Panc1 (cell line): ENCODE measurements at regions not wholly inside any gene's neighbourhood (a gene's known extent, or its start where the extent isn't known, plus 50 kb on each side); places are given as distances from the start of the nearest gene placed in this dataset.

Source experiments
- ATAC-seq: fragments of 200-7000 bp; cut with Tn5 transposase; 2 replicates; pipeline ENCODE4 v1.9.1; 2020; ENCODE audit warnings: mild to moderate bottlenecking, moderate library complexity
- BruUV-seq: library from RNA; stranded (reverse); fragments of 400-500 nt; replicated peaks from 2 replicates; lab custom pipeline; 2021; lab: Mats Ljungman, UMichigan
- CTCF ChIA-PET: fragments of 300-600 bp; sonication (Branson Sonifier 250); formaldehyde crosslinking; loops from one replicate; lab custom pipeline; 2022; ENCODE audit warnings: antibody characterized with exemption; lab: Charles Lee
- POLR2A ChIA-PET: fragments of 300-600 bp; sonication (Branson Sonifier 250); formaldehyde crosslinking; loops from one replicate; lab custom pipeline; 2022; ENCODE audit warnings: antibody characterized with exemption; lab: Charles Lee
- DNase-seq: peaks from one replicate; pipeline ENCODE4 v3.0.0-alpha.2; 2010; ENCODE audit warnings: low read depth, low spot score
- H3K27ac ChIP-seq: 2 replicates; pipeline ENCODE4 v1.5.1; 2011; ENCODE audit warnings: mild to moderate bottlenecking, low read length, inconsistent platforms
- H3K27me3 ChIP-seq: fragments of 200-500 bp; sonication (Bioruptor generic); 2 replicates; pipeline ENCODE4 v1.6.0; 2014; ENCODE audit warnings: low read length, inconsistent platforms; ENCODE audit not compliant: control insufficient read depth, insufficient read depth
- H3K36me3 ChIP-seq: fragments of 200-500 bp; sonication (Bioruptor generic); 2 replicates; pipeline ENCODE4 v1.5.1; 2014; ENCODE audit warnings: inconsistent platforms, mild to moderate bottlenecking, low read length, moderate library complexity; ENCODE audit not compliant: control insufficient read depth, insufficient read depth
- H3K4me1 ChIP-seq: 2 replicates; pipeline ENCODE4 v1.5.1; 2011; ENCODE audit warnings: inconsistent platforms, mild to moderate bottlenecking, low read length, moderate library complexity; ENCODE audit not compliant: control insufficient read depth, insufficient read depth
- H3K4me3 ChIP-seq, 2 experiments: 2 replicates each; pipeline ENCODE4 v1.5.1; 2011 to 2012; ENCODE audit warnings: low read depth in 2 of 2, low read length in 2 of 2, mild to moderate bottlenecking in 2 of 2, inconsistent platforms in 1 of 2, moderate library complexity in 1 of 2
- H3K9me3 ChIP-seq: fragments of 200-500 bp; sonication (Bioruptor generic); 2 replicates; pipeline ENCODE4 v1.5.1; 2014; ENCODE audit warnings: low read depth, mild to moderate bottlenecking, inconsistent platforms, low read length, moderate library complexity; ENCODE audit not compliant: control insufficient read depth, insufficient read depth
- POLR2AphosphoS5 ChIP-seq: IDR thresholded peaks from 2 replicates; pipeline ENCODE4 v1.6.1; 2012; ENCODE audit warnings: mild to moderate bottlenecking, low read depth, low read length, moderate library complexity
- SIN3A ChIP-seq: IDR thresholded peaks from 2 replicates; pipeline ENCODE4 v1.6.1; 2012; ENCODE audit warnings: low read depth, mild to moderate bottlenecking, low read length, moderate library complexity, borderline replicate concordance; ENCODE audit not compliant: insufficient read depth
- TCF7L2 ChIP-seq: IDR thresholded peaks from 2 replicates; pipeline ENCODE4 v1.6.1; 2011; ENCODE audit warnings: mild to moderate bottlenecking, low read depth, low read length, inconsistent platforms
- in situ Hi-C: cut with HindIII; loops from 2 replicates; pipeline ENCODE4 v1.10.0; 2016; ENCODE audit warnings: low sequenced_read_pairs, low pct_unique_long_range_greater_than_20kb
- intact Hi-C: fragments of 100-400 bp; cut with micrococcal nuclease; formaldehyde crosslinking; loops from one replicate; pipeline ENCODE4 v1.10.0; 2022; ENCODE audit not compliant: unreplicated experiment
- TF ChIP-seq, protein P1 (sequence below), 2 experiments: IDR thresholded peaks; 2 replicates each; pipeline ENCODE4 v1.6.1; 2011 to 2012; ENCODE audit warnings: low read depth in 2 of 2, control low read depth in 1 of 2, low read length in 1 of 2, mild to moderate bottlenecking in 1 of 2, moderate library complexity in 1 of 2; ENCODE audit not compliant: insufficient read depth in 1 of 2
- TF ChIP-seq, protein P2 (sequence below): fragments of 450-650 bp; IDR thresholded peaks from 2 replicates; pipeline ENCODE4 v1.5.1; 2017; ENCODE audit warnings: mild to moderate bottlenecking

DNA sequence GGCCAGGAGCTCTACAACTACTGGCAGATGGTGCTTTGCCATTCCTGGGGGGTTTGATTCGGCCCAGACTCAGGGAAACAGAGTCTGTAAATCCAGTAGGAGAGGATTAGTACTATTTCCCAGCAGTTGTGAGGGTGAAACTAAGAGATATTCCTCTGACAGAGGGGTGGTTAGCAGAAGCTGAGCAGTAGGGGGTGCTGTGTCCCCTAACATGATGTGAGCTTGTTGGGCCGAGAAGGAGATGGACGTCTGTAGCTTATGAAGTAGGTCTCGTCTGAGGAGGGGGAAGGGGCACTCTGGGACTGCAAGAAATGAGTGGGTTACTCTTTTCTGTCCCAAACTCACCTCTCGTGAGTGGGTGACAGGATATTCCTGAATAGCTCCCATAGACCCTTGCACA is 179.2 kb upstream of the MBL2 start:
- Histone ChIP-seq H3K4me3 (no peak overlapping the region), H3K36me3 (no peaks in the 10 kb centered on the region), H3K4me1 (no peaks in the 10 kb centered on the region), H3K27ac (no peak overlapping the region), H3K27me3 (no peaks in the 10 kb centered on the region), H3K9me3 (no peaks in the 10 kb centered on the region)
- DNase-seq (no peak), ATAC-seq (peak; percentile 59; the same call in 1 of the 2 replicates)
- BruUV-seq = no TSS peak
- no peak for TF ChIP-seq SIN3A
- TF ChIP-seq, protein P1, sequence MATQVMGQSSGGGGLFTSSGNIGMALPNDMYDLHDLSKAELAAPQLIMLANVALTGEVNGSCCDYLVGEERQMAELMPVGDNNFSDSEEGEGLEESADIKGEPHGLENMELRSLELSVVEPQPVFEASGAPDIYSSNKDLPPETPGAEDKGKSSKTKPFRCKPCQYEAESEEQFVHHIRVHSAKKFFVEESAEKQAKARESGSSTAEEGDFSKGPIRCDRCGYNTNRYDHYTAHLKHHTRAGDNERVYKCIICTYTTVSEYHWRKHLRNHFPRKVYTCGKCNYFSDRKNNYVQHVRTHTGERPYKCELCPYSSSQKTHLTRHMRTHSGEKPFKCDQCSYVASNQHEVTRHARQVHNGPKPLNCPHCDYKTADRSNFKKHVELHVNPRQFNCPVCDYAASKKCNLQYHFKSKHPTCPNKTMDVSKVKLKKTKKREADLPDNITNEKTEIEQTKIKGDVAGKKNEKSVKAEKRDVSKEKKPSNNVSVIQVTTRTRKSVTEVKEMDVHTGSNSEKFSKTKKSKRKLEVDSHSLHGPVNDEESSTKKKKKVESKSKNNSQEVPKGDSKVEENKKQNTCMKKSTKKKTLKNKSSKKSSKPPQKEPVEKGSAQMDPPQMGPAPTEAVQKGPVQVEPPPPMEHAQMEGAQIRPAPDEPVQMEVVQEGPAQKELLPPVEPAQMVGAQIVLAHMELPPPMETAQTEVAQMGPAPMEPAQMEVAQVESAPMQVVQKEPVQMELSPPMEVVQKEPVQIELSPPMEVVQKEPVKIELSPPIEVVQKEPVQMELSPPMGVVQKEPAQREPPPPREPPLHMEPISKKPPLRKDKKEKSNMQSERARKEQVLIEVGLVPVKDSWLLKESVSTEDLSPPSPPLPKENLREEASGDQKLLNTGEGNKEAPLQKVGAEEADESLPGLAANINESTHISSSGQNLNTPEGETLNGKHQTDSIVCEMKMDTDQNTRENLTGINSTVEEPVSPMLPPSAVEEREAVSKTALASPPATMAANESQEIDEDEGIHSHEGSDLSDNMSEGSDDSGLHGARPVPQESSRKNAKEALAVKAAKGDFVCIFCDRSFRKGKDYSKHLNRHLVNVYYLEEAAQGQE (IDR thresholded peaks at IDR 0.05; ENCODE audit: insufficient read depth in 1 of 2, low read depth in 2 of 2, low read length in 1 of 2) = no peak
- TF ChIP-seq, protein P2, sequence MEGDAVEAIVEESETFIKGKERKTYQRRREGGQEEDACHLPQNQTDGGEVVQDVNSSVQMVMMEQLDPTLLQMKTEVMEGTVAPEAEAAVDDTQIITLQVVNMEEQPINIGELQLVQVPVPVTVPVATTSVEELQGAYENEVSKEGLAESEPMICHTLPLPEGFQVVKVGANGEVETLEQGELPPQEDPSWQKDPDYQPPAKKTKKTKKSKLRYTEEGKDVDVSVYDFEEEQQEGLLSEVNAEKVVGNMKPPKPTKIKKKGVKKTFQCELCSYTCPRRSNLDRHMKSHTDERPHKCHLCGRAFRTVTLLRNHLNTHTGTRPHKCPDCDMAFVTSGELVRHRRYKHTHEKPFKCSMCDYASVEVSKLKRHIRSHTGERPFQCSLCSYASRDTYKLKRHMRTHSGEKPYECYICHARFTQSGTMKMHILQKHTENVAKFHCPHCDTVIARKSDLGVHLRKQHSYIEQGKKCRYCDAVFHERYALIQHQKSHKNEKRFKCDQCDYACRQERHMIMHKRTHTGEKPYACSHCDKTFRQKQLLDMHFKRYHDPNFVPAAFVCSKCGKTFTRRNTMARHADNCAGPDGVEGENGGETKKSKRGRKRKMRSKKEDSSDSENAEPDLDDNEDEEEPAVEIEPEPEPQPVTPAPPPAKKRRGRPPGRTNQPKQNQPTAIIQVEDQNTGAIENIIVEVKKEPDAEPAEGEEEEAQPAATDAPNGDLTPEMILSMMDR = peak; percentile 59
- in situ Hi-C loops (no loop called here), intact Hi-C loops (no loop called here)
- ChIA-PET POLR2A (interaction anchor here (0.5 kb wide), 1 partner anchor 37 kb away, joined by 3 read pairs; no protein-coding TSS in a partner anchor), CTCF (no interaction called here)

DNA sequence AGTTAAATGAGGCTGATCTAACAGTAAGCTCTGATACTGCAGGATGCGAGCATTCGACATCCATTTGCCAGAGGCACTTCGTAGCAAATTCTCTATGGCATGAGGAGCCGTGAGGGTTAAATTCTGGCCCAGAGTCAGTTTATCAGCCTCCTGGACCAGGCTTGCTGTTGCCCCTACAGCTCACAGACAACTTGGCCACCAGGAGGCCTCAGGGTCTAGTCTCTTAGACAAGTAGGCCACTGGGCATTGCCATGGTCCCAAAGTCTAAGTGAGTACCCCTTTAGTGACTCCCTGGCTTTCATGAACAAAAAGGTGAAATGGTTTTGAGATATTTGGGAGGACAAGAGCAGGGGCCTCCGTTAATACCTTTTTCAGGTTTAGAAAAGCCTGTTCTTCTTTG is 178.0 kb upstream of the MBL2 start:
- ATAC-seq = no peak
- DNase-seq = no peak
- ChIA-PET POLR2A (no interaction called here), CTCF (no interaction called here)
- in situ Hi-C loops = no loop called here
- H3K4me1 ChIP-seq = no peaks in the 10 kb centered on the region
- TF ChIP-seq SIN3A = no peak
- no peak for TF ChIP-seq POLR2AphosphoS5
- intact Hi-C loops = no loop called here
- no peak overlapping the region for H3K4me3 ChIP-seq
- no peaks in the 10 kb centered on the region for H3K36me3 ChIP-seq
- no peaks in the 10 kb centered on the region for H3K9me3 ChIP-seq
- H3K27ac ChIP-seq = no peak overlapping the region
- no TSS peak for BruUV-seq
- no peaks in the 10 kb centered on the region for H3K27me3 ChIP-seq

DNA sequence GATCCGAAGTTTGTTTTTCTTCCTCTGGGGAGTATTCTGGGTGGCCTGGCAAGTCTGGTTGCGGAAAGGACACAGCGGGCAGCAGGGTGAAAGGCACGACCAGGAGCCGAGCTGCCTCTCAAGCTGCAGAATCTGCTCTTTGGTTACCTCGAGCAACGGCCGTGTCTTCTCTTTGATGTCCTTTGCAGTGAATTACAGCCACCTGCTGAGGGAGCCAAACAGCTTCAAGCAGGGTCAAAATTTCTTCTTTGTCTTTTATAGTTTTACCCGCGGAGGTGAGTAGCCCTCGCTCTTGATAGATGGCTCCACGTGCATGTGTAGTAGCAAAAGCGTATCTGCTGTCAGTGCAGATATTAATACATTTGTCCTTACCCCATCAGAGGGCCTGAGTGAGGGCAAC is 177.3 kb upstream of the MBL2 start:
- in situ Hi-C loops = no loop called here

More for the DNA sequence above, 177.3 kb upstream of the MBL2 start:
- intact Hi-C loops = no loop called here
- ATAC-seq (peak; percentile 34), DNase-seq (no peak)
- TF ChIP-seq TCF7L2 (peak; percentile 86), SIN3A (no peak), POLR2AphosphoS5 (no peak)
- TF ChIP-seq, protein P2 = peak; percentile 36
- TF ChIP-seq, protein P1 (IDR thresholded peaks at IDR 0.05; ENCODE audit: insufficient read depth in 1 of 2, low read depth in 2 of 2, low read length in 1 of 2) = no peak
- POLR2A ChIA-PET = no interaction called here
- Histone ChIP-seq H3K4me3 (no peak overlapping the region), H3K27me3 (no peaks in the 10 kb centered on the region), H3K4me1 (no peaks in the 10 kb centered on the region), H3K27ac (no peak overlapping the region), H3K36me3 (no peaks in the 10 kb centered on the region), H3K9me3 (no peaks in the 10 kb centered on the region)
- no TSS peak for BruUV-seq
- CTCF ChIA-PET = interaction anchor here (0.5 kb wide), 1 partner anchor 50 kb away, joined by 4 read pairs; no protein-coding TSS in a partner anchor
